ENCODE measurements at regions not wholly inside any gene's neighbourhood (a gene's known extent, or its start where the extent isn't known, plus 50 kb on each side); places are given as distances from the start of the nearest gene placed in this dataset.
"Not testable (repeated sequence)": the region's sequence is repeated elsewhere in the genome, so short reads cannot be mapped to it uniquely, and the experiment has no call there.

DNA sequence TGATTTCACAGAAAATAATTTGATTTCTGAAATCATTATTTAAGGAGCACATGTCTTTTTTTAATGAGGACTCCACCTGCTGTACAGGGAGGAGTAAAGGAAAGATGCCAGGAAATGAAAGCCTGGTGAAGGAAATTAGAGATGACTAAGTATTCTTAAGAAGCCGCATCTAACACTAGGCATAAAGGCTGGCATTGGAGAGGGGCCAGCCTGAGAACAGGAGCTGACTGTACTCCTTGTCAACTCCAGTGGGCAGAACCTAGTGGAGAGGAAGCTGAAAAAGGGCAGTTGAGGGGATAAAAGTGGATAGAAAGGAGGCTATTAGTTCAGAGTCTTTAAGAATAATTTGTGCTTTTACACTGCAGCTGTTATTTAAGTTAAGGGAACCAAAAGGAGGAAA is 393.0 kb downstream of the PPP1R2C start:
- no peaks in the 10 kb centered on the region for H3K9me3 ChIP-seq
- DNase-seq, result no peak
- no peaks in the 10 kb centered on the region for H3K36me3 ChIP-seq
- intact Hi-C loops (cut with DNase I), result no loop called here
- H3K4me1 ChIP-seq, result no peaks in the 10 kb centered on the region
- no peak overlapping the region for H3K27ac ChIP-seq
- H3K4me3 ChIP-seq, result no peak overlapping the region
- TF ChIP-seq, protein P1, sequence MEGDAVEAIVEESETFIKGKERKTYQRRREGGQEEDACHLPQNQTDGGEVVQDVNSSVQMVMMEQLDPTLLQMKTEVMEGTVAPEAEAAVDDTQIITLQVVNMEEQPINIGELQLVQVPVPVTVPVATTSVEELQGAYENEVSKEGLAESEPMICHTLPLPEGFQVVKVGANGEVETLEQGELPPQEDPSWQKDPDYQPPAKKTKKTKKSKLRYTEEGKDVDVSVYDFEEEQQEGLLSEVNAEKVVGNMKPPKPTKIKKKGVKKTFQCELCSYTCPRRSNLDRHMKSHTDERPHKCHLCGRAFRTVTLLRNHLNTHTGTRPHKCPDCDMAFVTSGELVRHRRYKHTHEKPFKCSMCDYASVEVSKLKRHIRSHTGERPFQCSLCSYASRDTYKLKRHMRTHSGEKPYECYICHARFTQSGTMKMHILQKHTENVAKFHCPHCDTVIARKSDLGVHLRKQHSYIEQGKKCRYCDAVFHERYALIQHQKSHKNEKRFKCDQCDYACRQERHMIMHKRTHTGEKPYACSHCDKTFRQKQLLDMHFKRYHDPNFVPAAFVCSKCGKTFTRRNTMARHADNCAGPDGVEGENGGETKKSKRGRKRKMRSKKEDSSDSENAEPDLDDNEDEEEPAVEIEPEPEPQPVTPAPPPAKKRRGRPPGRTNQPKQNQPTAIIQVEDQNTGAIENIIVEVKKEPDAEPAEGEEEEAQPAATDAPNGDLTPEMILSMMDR (IDR thresholded peaks at IDR 0.05), result no peak
- H3K9ac ChIP-seq (ENCODE audit: low read depth in 2 of 2, low read length in 2 of 2), result no peak overlapping the region
- H3K27me3 ChIP-seq, result no peaks in the 10 kb centered on the region

DNA sequence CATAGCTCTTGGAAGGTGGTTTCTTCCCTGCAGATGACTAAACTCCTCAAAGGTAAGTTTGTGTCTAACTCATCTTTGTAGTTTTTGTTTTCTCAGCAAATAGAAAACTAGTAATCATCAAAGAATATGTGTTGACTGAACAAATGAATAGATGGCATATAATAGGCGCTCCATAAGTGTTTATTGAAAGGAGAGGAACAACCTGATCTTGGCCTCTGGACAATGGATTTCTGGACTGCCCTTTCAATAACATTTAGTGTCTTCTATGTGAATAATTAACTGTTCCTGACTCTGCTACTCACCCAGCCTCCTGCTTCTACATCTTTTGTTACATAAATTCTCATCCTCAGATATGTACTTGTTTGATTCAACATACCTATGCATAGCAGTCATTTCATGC is 399.1 kb downstream of the PPP1R2C start:
- Histone ChIP-seq H3K4me3 (no peak overlapping the region), H3K9ac (ENCODE audit: low read depth in 2 of 2, low read length in 2 of 2) (no peak overlapping the region), H3K27me3 (no peaks in the 10 kb centered on the region), H3K36me3 (no peaks in the 10 kb centered on the region), H3K27ac (no peak overlapping the region), H3K9me3 (no peaks in the 10 kb centered on the region), H3K4me1 (no peaks in the 10 kb centered on the region)
- TF ChIP-seq, protein P1 (IDR thresholded peaks at IDR 0.05), result no peak
- DNase-seq, result no peak
- intact Hi-C loops (cut with DNase I), result no loop called here

GRCh38 chrX:42375086-42375485 is 402.9 kb downstream of the PPP1R2C start:
- no peak overlapping the region for H3K9ac ChIP-seq (ENCODE audit: low read depth in 2 of 2, low read length in 2 of 2)
- H3K27ac ChIP-seq, result no peak overlapping the region
- H3K4me1 ChIP-seq, result no peaks in the 10 kb centered on the region
- TF ChIP-seq, protein P1 (IDR thresholded peaks at IDR 0.05), result no peak
- intact Hi-C loops (cut with DNase I), result no loop called here
- no peak for DNase-seq
- H3K4me3 ChIP-seq, result no peak overlapping the region
- no peaks in the 10 kb centered on the region for H3K36me3 ChIP-seq
- no peaks in the 10 kb centered on the region for H3K27me3 ChIP-seq
- H3K9me3 ChIP-seq, result no peaks in the 10 kb centered on the region

- no peaks in the 10 kb centered on the region for H3K9me3 ChIP-seq
- TF ChIP-seq, protein P1 (IDR thresholded peaks at IDR 0.05), result no peak
- H3K9ac ChIP-seq (ENCODE audit: low read depth in 2 of 2, low read length in 2 of 2), result no peak overlapping the region
- no peak overlapping the region for H3K27ac ChIP-seq
- H3K4me1 ChIP-seq, result no peaks in the 10 kb centered on the region
- intact Hi-C loops (cut with DNase I), result no loop called here
- no peaks in the 10 kb centered on the region for H3K27me3 ChIP-seq
- no peak overlapping the region for H3K4me3 ChIP-seq
- no peaks in the 10 kb centered on the region for H3K36me3 ChIP-seq
- DNase-seq, result no peak
Observed at GRCh38 chrX:42366181-42366580, 411.8 kb downstream of the PPP1R2C start.

DNA sequence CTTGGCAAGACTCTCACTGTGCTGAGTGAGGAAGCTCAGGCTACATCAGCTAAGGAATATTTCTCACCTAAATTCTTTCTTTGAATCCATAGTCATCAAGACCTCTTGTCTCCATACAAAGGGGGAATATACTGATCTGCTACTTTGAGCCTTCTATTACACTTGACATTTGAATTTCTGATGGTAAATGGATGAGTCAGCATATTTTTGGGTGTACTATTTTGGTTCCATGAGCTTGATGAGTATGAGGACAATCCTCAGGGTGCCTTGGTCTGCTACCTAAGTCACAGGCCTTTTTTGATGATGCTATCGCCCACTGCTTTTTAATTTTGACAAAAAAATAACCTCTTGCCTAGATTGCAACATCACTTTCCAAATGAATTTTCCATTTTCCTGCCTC is 415.7 kb downstream of the PPP1R2C start:
- Histone ChIP-seq H3K36me3 (no peaks in the 10 kb centered on the region), H3K27me3 (no peaks in the 10 kb centered on the region), H3K4me3 (no peak overlapping the region), H3K4me1 (no peaks in the 10 kb centered on the region), H3K9me3 (no peaks in the 10 kb centered on the region), H3K27ac (no peak overlapping the region), H3K9ac (ENCODE audit: low read depth in 2 of 2, low read length in 2 of 2) (no peak overlapping the region)
- TF ChIP-seq, protein P1 (IDR thresholded peaks at IDR 0.05), result no peak
- intact Hi-C loops (cut with DNase I), result no loop called here
- no peak for DNase-seq

GRCh38 chrX:42342981-42343380 is 419.6 kb upstream of the CASK start:
- H3K4me3 ChIP-seq; H3K9ac ChIP-seq (ENCODE audit: low read depth in 2 of 2, low read length in 2 of 2); H3K27ac ChIP-seq; intact Hi-C loops (cut with DNase I); H3K27me3 ChIP-seq; H3K36me3 ChIP-seq; H3K4me1 ChIP-seq; H3K9me3 ChIP-seq: not testable (repeated sequence)
- peak; percentile 79 for DNase-seq

Data from colonic mucosa (tissue), 4 donors.